Bronchial epithelial cell (primary cell): ENCODE measurements at regions not wholly inside any gene's neighbourhood (a gene's known extent, or its start where the extent isn't known, plus 50 kb on each side); places are given as distances from the start of the nearest gene placed in this dataset.
"Not testable (repeated sequence)": the region's sequence is repeated elsewhere in the genome, so short reads cannot be mapped to it uniquely, and the experiment has no call there.

Experiments
- DNase-seq: peaks from one replicate; pipeline ENCODE4 v3.0.0-alpha.2; 2010; ENCODE audit warnings: low read depth
- FAIRE-seq: peaks from 2 replicates; lab custom pipeline; 2011; peaks lifted over from hg19 to GRCh38; lab: Jason Lieb, UNC
- H3K27me3 ChIP-seq: 2 replicates; pipeline ENCODE4 v1.5.1; 2011; ENCODE audit warnings: low read length; ENCODE audit not compliant: control insufficient read depth, insufficient read depth
- H3K36me3 ChIP-seq: 2 replicates; pipeline ENCODE4 v1.5.1; 2011; ENCODE audit warnings: low read length; ENCODE audit not compliant: control insufficient read depth, insufficient read depth
- H3K4me3 ChIP-seq: 2 replicates; pipeline ENCODE4 v1.5.1; 2011; ENCODE audit warnings: mild to moderate bottlenecking, low read depth, low read length, control low read depth
- TF ChIP-seq, protein P1 (sequence below): IDR thresholded peaks from 2 replicates; pipeline ENCODE4 v1.5.1; 2011; ENCODE audit warnings: mild to moderate bottlenecking, moderate library complexity, low read length, control low read depth, inconsistent platforms; ENCODE audit not compliant: insufficient read depth, severe bottlenecking

DNA sequence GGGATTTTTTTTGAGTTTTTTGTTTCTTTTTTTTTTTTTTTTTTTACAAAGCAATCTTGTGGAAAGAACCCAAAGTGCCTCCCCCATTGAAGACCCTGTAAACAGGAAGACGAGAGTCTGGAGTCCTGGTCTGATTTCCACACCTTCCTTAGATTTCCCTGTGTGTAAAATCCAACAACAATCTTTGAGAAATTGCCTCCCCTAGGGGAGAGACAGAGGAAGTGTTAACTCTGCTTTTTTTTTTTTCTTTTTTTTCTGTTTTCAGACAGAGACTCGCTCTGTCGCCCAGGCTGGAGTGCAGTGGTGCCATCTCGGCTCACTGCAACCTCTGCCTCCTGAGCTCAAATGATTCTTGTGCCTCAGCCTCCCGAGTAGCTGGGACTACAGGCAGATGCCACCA, 82.0 kb upstream of the CLEC6A start:
- TF ChIP-seq, protein P1, sequence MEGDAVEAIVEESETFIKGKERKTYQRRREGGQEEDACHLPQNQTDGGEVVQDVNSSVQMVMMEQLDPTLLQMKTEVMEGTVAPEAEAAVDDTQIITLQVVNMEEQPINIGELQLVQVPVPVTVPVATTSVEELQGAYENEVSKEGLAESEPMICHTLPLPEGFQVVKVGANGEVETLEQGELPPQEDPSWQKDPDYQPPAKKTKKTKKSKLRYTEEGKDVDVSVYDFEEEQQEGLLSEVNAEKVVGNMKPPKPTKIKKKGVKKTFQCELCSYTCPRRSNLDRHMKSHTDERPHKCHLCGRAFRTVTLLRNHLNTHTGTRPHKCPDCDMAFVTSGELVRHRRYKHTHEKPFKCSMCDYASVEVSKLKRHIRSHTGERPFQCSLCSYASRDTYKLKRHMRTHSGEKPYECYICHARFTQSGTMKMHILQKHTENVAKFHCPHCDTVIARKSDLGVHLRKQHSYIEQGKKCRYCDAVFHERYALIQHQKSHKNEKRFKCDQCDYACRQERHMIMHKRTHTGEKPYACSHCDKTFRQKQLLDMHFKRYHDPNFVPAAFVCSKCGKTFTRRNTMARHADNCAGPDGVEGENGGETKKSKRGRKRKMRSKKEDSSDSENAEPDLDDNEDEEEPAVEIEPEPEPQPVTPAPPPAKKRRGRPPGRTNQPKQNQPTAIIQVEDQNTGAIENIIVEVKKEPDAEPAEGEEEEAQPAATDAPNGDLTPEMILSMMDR: peak; percentile 17
- FAIRE-seq, H3K27me3 ChIP-seq, H3K4me3 ChIP-seq, H3K36me3 ChIP-seq: not testable (repeated sequence)
- DNase-seq: peak; percentile 0

DNA sequence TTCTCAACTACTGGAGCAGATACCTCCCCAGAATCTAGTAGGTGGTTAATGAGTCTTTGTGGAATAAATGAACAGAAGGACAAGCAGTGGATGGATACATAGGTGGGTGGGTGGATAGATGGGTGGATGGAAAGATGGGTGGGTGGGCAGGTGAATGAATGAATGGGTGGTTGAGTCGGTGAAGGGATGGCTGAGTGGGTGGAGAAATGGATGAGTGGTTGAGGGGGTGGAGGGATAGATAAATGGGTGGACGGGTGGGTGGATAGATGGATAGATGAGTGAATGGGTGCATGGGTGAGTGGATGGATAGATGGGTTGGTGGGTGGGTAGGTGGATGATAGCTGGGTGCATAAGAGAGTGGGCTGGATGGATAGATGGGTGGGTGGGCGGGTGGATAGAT, 80.6 kb upstream of the CLEC6A start:
- not testable (repeated sequence) for DNase-seq, FAIRE-seq, H3K27me3 ChIP-seq, H3K4me3 ChIP-seq, H3K36me3 ChIP-seq

DNA sequence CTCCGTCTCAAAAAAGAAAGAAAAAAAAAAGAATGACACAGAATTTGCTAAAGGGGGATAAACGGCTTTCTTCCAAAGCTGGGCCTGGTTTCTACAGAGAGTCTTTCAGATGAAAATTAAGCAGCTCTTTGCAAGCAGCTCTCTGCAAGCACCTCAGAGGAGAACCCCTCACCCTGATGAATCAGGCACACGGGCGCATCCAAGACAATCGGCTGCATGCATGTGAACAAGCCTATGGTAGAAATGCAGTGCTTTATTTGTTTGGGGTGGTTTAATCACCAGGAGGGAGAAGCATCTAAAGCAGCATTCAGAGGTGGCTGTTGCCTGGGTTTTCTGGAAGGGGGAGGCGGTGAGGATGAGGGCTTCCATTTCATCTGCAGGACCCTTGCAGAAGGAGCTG, 78.0 kb upstream of the CLEC6A start:
- H3K27me3 ChIP-seq, FAIRE-seq, H3K4me3 ChIP-seq, DNase-seq, H3K36me3 ChIP-seq: not testable (repeated sequence)

GRCh38 chr12:8382556-8382955, 73.2 kb upstream of the CLEC6A start:
- not testable (repeated sequence) for H3K36me3 ChIP-seq, DNase-seq, FAIRE-seq, H3K27me3 ChIP-seq, H3K4me3 ChIP-seq

- H3K27me3 ChIP-seq, H3K4me3 ChIP-seq, FAIRE-seq, DNase-seq, H3K36me3 ChIP-seq: not testable (repeated sequence)
These were observed 71.1 kb upstream of the CLEC6A start for GRCh38 chr12:8384686-8385085.

DNA sequence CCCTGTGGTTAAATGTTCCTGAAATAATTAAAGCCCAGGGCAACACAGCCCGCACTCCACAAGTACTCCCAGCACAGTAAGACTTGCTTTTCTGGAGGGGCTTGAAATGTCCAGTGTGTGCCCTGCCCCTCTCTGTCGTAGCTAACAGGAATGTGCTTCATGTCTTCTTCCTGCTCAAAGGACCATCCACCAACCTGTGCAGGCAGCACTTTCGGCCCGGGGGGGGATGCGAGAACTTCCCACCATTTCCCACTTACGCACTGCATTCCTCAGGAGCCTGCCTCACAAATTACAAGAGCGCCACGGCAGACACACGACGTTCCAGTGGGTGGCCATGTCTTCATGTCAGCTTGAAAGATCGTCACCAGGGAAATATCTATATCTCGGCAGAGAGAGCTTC, 70.3 kb upstream of the CLEC6A start:
- not testable (repeated sequence) for FAIRE-seq, H3K4me3 ChIP-seq, DNase-seq, H3K27me3 ChIP-seq, H3K36me3 ChIP-seq

GRCh38 chr12:8386661-8387060, 69.1 kb upstream of the CLEC6A start:
- FAIRE-seq, H3K4me3 ChIP-seq, H3K27me3 ChIP-seq, DNase-seq, H3K36me3 ChIP-seq: not testable (repeated sequence)

GRCh38 chr12:8389296-8389695, 66.5 kb upstream of the CLEC6A start:
- H3K4me3 ChIP-seq, H3K27me3 ChIP-seq, H3K36me3 ChIP-seq, FAIRE-seq, DNase-seq: not testable (repeated sequence)

GRCh38 chr12:8390001-8390777, 65.6 kb upstream of the CLEC6A start:
- TF ChIP-seq, protein P1: peak; percentile 8
- peak overlapping the region; percentile 22 for H3K4me3 ChIP-seq
- FAIRE-seq, DNase-seq, H3K36me3 ChIP-seq, H3K27me3 ChIP-seq: not testable (repeated sequence)
